ENCODE measurements at regions not wholly inside any gene's neighbourhood (a gene's known extent, or its start where the extent isn't known, plus 50 kb on each side); places are given as distances from the start of the nearest gene placed in this dataset.
A peak's percentile ranks its signal among the peaks of the same experiment; 100 is the strongest.

- no peak for TF ChIP-seq EZH2phosphoT487 (IDR thresholded peaks at IDR 0.05; ENCODE audit: low read depth)
- TF ChIP-seq CTCF (IDR thresholded peaks at IDR 0.05; ENCODE audit: low read depth, low read length): no peak
- Histone ChIP-seq H3K4me3 (ENCODE audit: low read length) (no peak overlapping the region), H3K4me2 (ENCODE audit: low read length) (no peak overlapping the region), H3K9ac (ENCODE audit: low read length) (no peak overlapping the region), H3K9me3 (ENCODE audit: insufficient read depth, low read length) (no peaks in the 10 kb centered on the region), H3K36me3 (replicated peaks; ENCODE audit: low read depth, low read length) (no peaks in the 10 kb centered on the region), H3K4me1 (ENCODE audit: low read length) (0 out of 2 replicates have a peak, but pooled peaks cover 2% of the 10 kb centered on the region), H3K27me3 (ENCODE audit: low read depth, low read length) (no peaks in the 10 kb centered on the region), H3K27ac (ENCODE audit: low read length) (no peak overlapping the region), H4K20me1 (ENCODE audit: insufficient read depth, low read length) (no peaks in the 10 kb centered on the region), H2AFZ (ENCODE audit: low read depth, low read length) (no peak overlapping the region), H3K79me2 (ENCODE audit: low read length) (no peaks in the 10 kb centered on the region)
Observed at GRCh38 chr2:14720739-14721138, 88.2 kb downstream of the LRATD1 start.

GRCh38 chr2:14722904-14723570, 90.5 kb downstream of the LRATD1 start:
- Histone ChIP-seq H2AFZ (ENCODE audit: low read depth, low read length) (no peak overlapping the region), H3K36me3 (replicated peaks; ENCODE audit: low read depth, low read length) (no peaks in the 10 kb centered on the region), H4K20me1 (ENCODE audit: insufficient read depth, low read length) (no peaks in the 10 kb centered on the region), H3K4me1 (ENCODE audit: low read length) (0 out of 2 replicates have a peak, but pooled peaks cover 2% of the 10 kb centered on the region), H3K27me3 (ENCODE audit: low read depth, low read length) (no peaks in the 10 kb centered on the region), H3K4me3 (ENCODE audit: low read length) (no peak overlapping the region), H3K4me2 (ENCODE audit: low read length) (no peak overlapping the region), H3K9me3 (ENCODE audit: insufficient read depth, low read length) (no peaks in the 10 kb centered on the region), H3K9ac (ENCODE audit: low read length) (no peak overlapping the region), H3K27ac (ENCODE audit: low read length) (no peak overlapping the region), H3K79me2 (ENCODE audit: low read length) (no peaks in the 10 kb centered on the region)
- TF ChIP-seq CTCF (IDR thresholded peaks at IDR 0.05; ENCODE audit: low read depth, low read length): peak; percentile 44
- no peak for TF ChIP-seq EZH2phosphoT487 (IDR thresholded peaks at IDR 0.05; ENCODE audit: low read depth)

- Histone ChIP-seq H2AFZ (ENCODE audit: low read depth, low read length) (no peak overlapping the region), H3K79me2 (ENCODE audit: low read length) (no peaks in the 10 kb centered on the region), H3K9ac (ENCODE audit: low read length) (no peak overlapping the region), H3K9me3 (ENCODE audit: insufficient read depth, low read length) (no peaks in the 10 kb centered on the region), H3K4me3 (ENCODE audit: low read length) (no peak overlapping the region), H4K20me1 (ENCODE audit: insufficient read depth, low read length) (no peaks in the 10 kb centered on the region), H3K4me1 (ENCODE audit: low read length) (0 out of 2 replicates have a peak, but pooled peaks cover 2% of the 10 kb centered on the region), H3K27me3 (ENCODE audit: low read depth, low read length) (no peaks in the 10 kb centered on the region), H3K4me2 (ENCODE audit: low read length) (no peak overlapping the region), H3K36me3 (replicated peaks; ENCODE audit: low read depth, low read length) (no peaks in the 10 kb centered on the region), H3K27ac (ENCODE audit: low read length) (no peak overlapping the region)
- no peak for TF ChIP-seq CTCF (IDR thresholded peaks at IDR 0.05; ENCODE audit: low read depth, low read length)
- no peak for TF ChIP-seq EZH2phosphoT487 (IDR thresholded peaks at IDR 0.05; ENCODE audit: low read depth)
Observed at GRCh38 chr2:14723684-14724083, 91.2 kb downstream of the LRATD1 start.

GRCh38 chr2:14735696-14736095, 103.2 kb downstream of the LRATD1 start:
- H3K27ac ChIP-seq (ENCODE audit: low read length): no peak overlapping the region
- no peaks in the 10 kb centered on the region for H3K9me3 ChIP-seq (ENCODE audit: insufficient read depth, low read length)
- H3K4me2 ChIP-seq (ENCODE audit: low read length): no peak overlapping the region
- H3K79me2 ChIP-seq (ENCODE audit: low read length): no peaks in the 10 kb centered on the region
- no peaks in the 10 kb centered on the region for H3K36me3 ChIP-seq (replicated peaks; ENCODE audit: low read depth, low read length)
- no peaks in the 10 kb centered on the region for H4K20me1 ChIP-seq (ENCODE audit: insufficient read depth, low read length)
- H3K9ac ChIP-seq (ENCODE audit: low read length): no peak overlapping the region
- no peaks in the 10 kb centered on the region for H3K27me3 ChIP-seq (ENCODE audit: low read depth, low read length)
- no peak overlapping the region for H2AFZ ChIP-seq (ENCODE audit: low read depth, low read length)
- no peaks in the 10 kb centered on the region for H3K4me1 ChIP-seq (ENCODE audit: low read length)
- TF ChIP-seq EZH2phosphoT487 (IDR thresholded peaks at IDR 0.05; ENCODE audit: low read depth) (no peak), CTCF (IDR thresholded peaks at IDR 0.05; ENCODE audit: low read depth, low read length) (no peak)
- no peak overlapping the region for H3K4me3 ChIP-seq (ENCODE audit: low read length)
